Activated CD4-positive, alpha-beta T cell treated with anti-CD3 and anti-CD28 coated beads, Interleukin-2, amount 10 ng/mL, durations not matched to agents 7 days and 5 days (primary cell): ENCODE measurements at regions not wholly inside any gene's neighbourhood (a gene's known extent, or its start where the extent isn't known, plus 50 kb on each side); places are given as distances from the start of the nearest gene placed in this dataset.
"Not testable (repeated sequence)": the region's sequence is repeated elsewhere in the genome, so short reads cannot be mapped to it uniquely, and the experiment has no call there.

Experiments
- CTCF ChIA-PET: fragments of 350-600 bp; sonication (Branson Sonifier 250); formaldehyde crosslinking; loops from one replicate; lab custom pipeline; 2021; ENCODE audit warnings: antibody characterized with exemption; lab: Charles Lee
- POLR2A ChIA-PET: fragments of 350-600 bp; sonication (Branson Sonifier 250); formaldehyde crosslinking; loops from one replicate; lab custom pipeline; 2021; ENCODE audit warnings: antibody characterized with exemption; lab: Charles Lee
- DNase-seq: peaks from one replicate; pipeline ENCODE4 v3.0.0-alpha.2; 2020
- H3K27ac Mint-ChIP-seq: one replicate; pipeline ENCODE4 v1.8.0; 2021; ENCODE audit warnings: mild to moderate bottlenecking, moderate library complexity, mixed read lengths
- H3K27me3 Mint-ChIP-seq: one replicate; pipeline ENCODE4 v1.8.0; 2021; ENCODE audit warnings: mixed read lengths
- H3K36me3 Mint-ChIP-seq: one replicate; pipeline ENCODE4 v1.8.0; 2021; ENCODE audit warnings: low read depth, mixed read lengths
- H3K4me1 Mint-ChIP-seq: one replicate; pipeline ENCODE4 v1.8.0; 2021; ENCODE audit warnings: mixed read lengths
- H3K4me3 Mint-ChIP-seq: one replicate; pipeline ENCODE4 v1.8.0; 2021; ENCODE audit warnings: mild to moderate bottlenecking, moderate library complexity, mixed read lengths
- H3K9me3 Mint-ChIP-seq: one replicate; pipeline ENCODE4 v1.8.0; 2021; ENCODE audit warnings: mixed read lengths

DNA sequence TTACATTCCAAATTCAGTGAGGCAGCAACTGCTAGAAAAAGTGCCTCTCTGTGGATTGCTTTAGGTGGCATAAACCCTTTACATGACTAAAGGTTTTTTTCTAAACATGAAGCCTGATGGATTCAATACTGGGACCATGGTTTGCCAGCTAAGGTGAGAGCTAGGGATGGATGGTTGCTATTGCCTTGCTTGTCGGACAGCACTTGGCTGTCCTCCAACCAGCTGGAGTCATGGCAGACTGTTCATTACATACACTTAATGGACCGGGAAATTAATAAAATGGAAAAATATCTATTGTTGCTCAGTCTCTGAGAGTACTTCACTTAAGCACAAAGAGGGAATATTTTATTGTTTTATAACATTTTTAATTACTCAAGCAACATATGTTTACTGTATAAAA, 116.9 kb upstream of the TRPC7 start:
- ChIA-PET POLR2A (no interaction called here), CTCF (no interaction called here)
- Mint-ChIP-seq H3K4me1 (no peaks in the 10 kb centered on the region), H3K27me3 (no peaks in the 10 kb centered on the region), H3K4me3 (no peak overlapping the region), H3K9me3 (no peaks in the 10 kb centered on the region), H3K36me3 (no peaks in the 10 kb centered on the region), H3K27ac (no peak overlapping the region)
- DNase-seq, result no peak

DNA sequence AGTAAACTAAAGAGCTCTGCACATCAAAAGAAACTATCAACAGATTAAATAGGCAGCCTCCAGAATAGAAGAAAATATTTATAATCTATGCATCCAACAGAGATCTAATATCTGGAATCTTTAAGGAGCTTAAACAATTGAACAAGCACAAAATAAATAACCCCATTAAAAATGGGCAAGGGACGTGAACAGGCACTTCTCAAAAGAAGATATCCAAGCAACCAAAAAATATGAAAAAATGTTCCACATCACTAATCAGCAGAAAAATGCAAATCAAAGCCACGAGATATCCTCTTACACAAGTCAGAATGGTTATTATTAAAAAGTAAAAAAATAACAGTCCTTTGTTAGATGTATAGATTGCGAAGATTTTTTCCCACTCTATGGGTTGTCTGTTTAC, 109.1 kb upstream of the TRPC7 start:
- ChIA-PET CTCF (no interaction called here), POLR2A (no interaction called here)
- no peak overlapping the region for H3K27ac Mint-ChIP-seq
- no peaks in the 10 kb centered on the region for H3K4me1 Mint-ChIP-seq
- H3K27me3 Mint-ChIP-seq, result no peaks in the 10 kb centered on the region
- H3K9me3 Mint-ChIP-seq, result no peaks in the 10 kb centered on the region
- H3K4me3 Mint-ChIP-seq, result no peak overlapping the region
- DNase-seq, result no peak
- no peaks in the 10 kb centered on the region for H3K36me3 Mint-ChIP-seq

DNA sequence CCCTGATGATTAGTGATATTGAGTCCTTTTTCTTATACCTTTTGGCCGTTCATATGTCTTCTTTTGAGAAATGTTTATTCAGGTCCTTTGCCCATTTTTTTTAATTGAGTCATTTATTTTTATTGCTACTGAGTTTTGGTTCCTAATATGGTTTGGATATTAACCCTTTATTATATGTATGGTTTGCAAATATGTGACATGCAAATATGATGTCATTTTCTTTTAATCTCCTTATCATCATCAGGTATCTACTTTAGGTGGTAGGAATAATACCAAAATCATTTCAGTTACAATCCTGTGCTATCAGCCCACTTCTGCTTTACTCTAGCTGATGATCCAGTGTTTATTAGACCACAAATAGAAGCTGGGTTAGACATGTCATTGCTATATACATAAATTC, 102.3 kb upstream of the TRPC7 start:
- Mint-ChIP-seq H3K27ac (no peak overlapping the region), H3K4me3 (no peak overlapping the region), H3K4me1 (no peaks in the 10 kb centered on the region), H3K9me3 (peaks cover under 1% of the 10 kb centered on the region), H3K27me3 (no peaks in the 10 kb centered on the region), H3K36me3 (no peaks in the 10 kb centered on the region)
- ChIA-PET CTCF (no interaction called here), POLR2A (no interaction called here)
- no peak for DNase-seq

DNA sequence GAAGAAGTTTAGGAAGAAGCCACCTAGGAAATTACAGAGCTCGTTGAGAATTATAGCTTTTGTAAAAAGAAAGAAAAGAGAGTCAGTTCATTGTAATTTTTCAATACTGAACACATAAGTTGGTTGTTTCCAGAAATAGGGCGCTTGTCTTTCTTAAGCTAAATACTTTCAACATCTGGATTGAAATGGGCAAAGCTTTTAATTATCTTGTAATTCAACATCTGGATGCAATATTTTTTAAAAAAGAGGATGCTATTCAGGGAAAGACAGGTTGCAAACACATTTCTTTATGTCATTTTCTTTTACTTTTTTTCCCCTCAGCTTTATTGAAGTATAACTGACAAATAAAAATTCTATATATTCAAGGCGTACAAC, 100.7 kb upstream of the TRPC7 start:
- Mint-ChIP-seq H3K27me3 (no peaks in the 10 kb centered on the region), H3K36me3 (no peaks in the 10 kb centered on the region), H3K4me1 (no peaks in the 10 kb centered on the region), H3K9me3 (peaks cover 4% of the 10 kb centered on the region), H3K4me3 (no peak overlapping the region), H3K27ac (no peak overlapping the region)
- CTCF ChIA-PET, result no interaction called here
- DNase-seq, result no peak
- POLR2A ChIA-PET, result no interaction called here

DNA sequence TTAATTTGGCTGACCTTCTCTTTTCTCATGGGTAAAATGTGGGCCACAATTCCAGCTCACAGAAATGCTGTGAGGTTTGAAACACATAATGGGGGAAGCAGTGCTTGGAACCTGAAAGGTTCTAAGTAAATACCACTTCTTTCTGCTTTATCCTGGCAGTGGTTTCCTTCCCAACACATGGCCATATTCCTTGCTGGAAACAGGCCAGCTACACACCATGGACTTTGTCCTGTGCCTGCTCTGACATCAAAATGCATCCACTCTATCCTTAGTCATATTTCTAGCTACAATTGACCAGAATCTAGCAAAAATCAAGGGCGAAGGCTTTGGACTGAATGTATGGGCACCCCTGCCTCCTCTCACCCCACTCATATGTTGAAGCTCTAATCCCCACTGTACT, 93.1 kb upstream of the TRPC7 start:
- Mint-ChIP-seq H3K4me3 (no peak overlapping the region), H3K36me3 (no peaks in the 10 kb centered on the region), H3K27ac (no peak overlapping the region), H3K9me3 (peaks cover 4% of the 10 kb centered on the region), H3K27me3 (no peaks in the 10 kb centered on the region), H3K4me1 (no peaks in the 10 kb centered on the region)
- ChIA-PET POLR2A (no interaction called here), CTCF (no interaction called here)
- no peak for DNase-seq

DNA sequence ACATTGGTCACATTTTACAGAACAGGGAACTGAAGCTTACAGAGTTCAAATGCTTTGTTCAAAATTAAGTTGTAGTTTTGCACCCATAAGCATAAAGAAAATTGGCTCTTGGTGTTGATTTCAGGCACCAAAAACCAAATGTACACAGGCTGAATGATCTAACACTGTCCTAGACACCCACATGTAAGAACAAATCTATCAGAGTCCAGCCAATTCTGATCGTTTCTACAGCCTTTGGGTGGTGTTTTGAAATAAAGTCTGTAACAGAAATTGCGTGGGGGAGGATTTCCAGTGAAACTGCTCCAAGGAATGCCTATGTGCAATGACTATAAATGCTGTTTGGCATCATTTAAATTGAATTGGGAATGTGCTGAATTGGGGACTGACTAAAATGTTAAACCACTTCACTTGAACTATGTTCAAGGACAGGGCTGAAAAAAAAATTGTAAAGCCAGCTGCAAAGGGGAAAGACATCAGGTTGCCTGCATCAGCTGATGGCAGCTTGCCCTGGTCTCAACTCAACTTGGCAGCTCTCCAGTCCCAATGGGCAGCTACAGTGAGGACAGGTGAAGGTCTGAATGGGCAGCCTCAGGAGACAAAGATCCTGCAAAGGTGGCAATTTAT, 92.2 kb upstream of the TRPC7 start:
- Mint-ChIP-seq H3K27me3 (no peaks in the 10 kb centered on the region), H3K27ac (no peak overlapping the region), H3K4me1 (no peaks in the 10 kb centered on the region), H3K36me3 (no peaks in the 10 kb centered on the region), H3K4me3 (no peak overlapping the region), H3K9me3 (peaks cover 4% of the 10 kb centered on the region)
- DNase-seq, result no peak
- POLR2A ChIA-PET, result no interaction called here
- CTCF ChIA-PET, result no interaction called here

DNA sequence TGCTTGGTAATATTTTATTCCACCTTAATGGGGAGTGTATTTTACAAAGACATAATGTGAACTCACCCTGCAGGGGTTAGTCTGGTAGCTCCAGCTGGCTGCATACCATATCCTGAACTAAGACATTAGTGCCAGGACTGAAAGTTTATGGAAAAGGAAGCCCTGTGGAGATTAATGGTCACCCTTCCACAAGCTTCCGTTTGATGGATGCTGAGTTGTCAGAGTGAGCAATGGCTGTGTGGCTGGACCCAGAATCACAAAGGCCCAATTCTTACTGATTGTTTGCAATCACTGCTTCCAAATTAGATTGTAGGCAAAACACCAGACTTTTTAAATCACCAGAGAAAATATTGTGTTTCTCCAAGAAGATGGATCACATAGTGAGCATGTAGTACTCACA, 90.1 kb upstream of the TRPC7 start:
- Mint-ChIP-seq H3K36me3 (no peaks in the 10 kb centered on the region), H3K9me3 (peaks cover 3% of the 10 kb centered on the region)

DNA sequence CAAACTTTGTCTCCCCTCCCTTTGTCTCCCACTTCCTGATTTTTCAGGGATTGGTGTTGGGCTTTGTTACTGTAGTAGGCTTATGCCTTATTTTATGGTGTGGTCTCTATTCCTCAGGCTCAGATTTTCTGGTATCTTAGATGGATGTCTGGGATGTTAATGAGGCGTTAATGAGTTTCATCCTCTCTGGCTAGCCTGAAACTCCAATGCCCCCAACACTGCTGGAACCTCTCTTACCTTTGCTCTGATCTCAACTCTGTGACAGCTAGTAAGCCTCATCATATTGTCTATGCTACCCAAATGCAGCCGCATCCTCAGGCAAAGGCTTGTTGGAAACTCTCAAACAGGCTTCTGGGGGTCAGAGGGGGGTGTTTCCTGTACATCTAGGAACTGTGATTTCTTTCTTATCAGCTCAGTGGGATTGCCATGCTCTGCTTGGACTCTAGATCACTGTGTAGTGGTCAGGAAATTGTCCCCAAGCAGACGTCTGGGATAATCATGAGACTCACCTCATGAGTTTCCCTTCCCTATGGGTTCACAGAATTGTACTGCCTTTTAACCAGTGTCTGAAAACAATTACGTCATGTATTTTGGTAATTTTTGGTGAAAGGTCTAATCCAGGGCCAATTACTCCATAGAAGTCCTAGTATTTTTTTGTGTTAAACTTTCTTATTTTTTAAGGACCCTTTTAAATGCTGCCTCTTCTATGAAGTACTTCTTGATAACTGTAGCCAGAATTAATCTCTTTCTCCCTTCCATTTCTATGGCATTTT, 88.8 kb upstream of the TRPC7 start:
- no peak for DNase-seq
- ChIA-PET POLR2A (no interaction called here), CTCF (interaction anchor here (1.6 kb wide), 1 partner anchor 33 kb away, joined by 3 read pairs; no protein-coding TSS in a partner anchor)
- H3K9me3 Mint-ChIP-seq, result peaks cover 6% of the 10 kb centered on the region
- H3K36me3 Mint-ChIP-seq, result no peaks in the 10 kb centered on the region
- no peaks in the 10 kb centered on the region for H3K27me3 Mint-ChIP-seq
- H3K4me1 Mint-ChIP-seq, result peaks cover 2% of the 10 kb centered on the region
- H3K4me3 Mint-ChIP-seq, result no peak overlapping the region
- H3K27ac Mint-ChIP-seq, result no peak overlapping the region

More for the DNA sequence above, 90.1 kb upstream of the TRPC7 start:
- H3K4me3 Mint-ChIP-seq, result no peak overlapping the region
- CTCF ChIA-PET, result no interaction called here
- DNase-seq, result no peak
- no peak overlapping the region for H3K27ac Mint-ChIP-seq
- POLR2A ChIA-PET, result no interaction called here
- no peaks in the 10 kb centered on the region for H3K27me3 Mint-ChIP-seq
- no peaks in the 10 kb centered on the region for H3K4me1 Mint-ChIP-seq

DNA sequence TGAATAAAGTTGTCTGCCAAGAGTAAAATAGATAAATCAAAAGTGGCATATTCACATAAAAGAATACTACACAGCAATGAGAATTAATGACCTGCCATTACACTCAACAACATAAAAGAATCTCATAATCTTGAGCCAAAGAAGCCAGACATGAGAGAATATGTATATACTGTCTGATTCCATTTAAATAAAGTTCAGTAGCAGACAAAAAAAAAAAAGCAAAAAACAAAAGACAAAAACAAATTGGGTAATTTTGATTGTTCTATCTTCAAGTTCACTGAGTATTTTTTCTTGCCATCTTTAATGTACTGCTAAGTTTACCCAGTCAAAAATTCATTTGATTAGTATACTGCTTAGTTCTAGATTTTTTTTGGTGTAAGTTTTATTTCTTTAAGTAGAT, 87.9 kb upstream of the TRPC7 start:
- no peak overlapping the region for H3K4me3 Mint-ChIP-seq
- DNase-seq, result no peak
- H3K27me3 Mint-ChIP-seq, result no peaks in the 10 kb centered on the region
- ChIA-PET POLR2A (no interaction called here), CTCF (interaction anchor here (1.6 kb wide), 1 partner anchor 32 kb away, joined by 3 read pairs; no protein-coding TSS in a partner anchor)
- H3K9me3 Mint-ChIP-seq, result peaks cover 10% of the 10 kb centered on the region
- no peaks in the 10 kb centered on the region for H3K36me3 Mint-ChIP-seq
- H3K27ac Mint-ChIP-seq, result no peak overlapping the region
- peaks cover 9% of the 10 kb centered on the region for H3K4me1 Mint-ChIP-seq

DNA sequence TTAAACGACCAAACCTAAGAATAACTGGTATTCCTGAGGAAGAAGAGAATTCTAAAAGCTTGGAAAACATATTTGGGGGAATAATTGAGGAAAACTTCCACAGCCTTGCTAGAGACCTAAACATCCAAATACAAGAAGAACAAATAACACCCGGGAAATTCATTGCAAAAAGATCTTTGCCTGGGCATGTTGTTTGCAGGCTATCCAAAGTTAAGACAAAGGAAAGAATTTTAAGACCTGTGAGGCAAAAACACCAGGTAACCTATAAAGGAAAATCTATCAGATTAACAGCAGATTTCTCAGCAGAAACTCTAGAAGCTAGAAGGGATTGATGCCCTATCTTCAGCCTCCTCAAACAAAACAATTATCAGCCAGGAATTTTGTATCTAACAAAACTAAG, 82.2 kb upstream of the TRPC7 start:
- H3K4me1 Mint-ChIP-seq, H3K27me3 Mint-ChIP-seq, H3K4me3 Mint-ChIP-seq, H3K36me3 Mint-ChIP-seq, CTCF ChIA-PET, POLR2A ChIA-PET, DNase-seq, H3K27ac Mint-ChIP-seq: not testable (repeated sequence)
- H3K9me3 Mint-ChIP-seq, result peaks cover 16% of the 10 kb centered on the region

DNA sequence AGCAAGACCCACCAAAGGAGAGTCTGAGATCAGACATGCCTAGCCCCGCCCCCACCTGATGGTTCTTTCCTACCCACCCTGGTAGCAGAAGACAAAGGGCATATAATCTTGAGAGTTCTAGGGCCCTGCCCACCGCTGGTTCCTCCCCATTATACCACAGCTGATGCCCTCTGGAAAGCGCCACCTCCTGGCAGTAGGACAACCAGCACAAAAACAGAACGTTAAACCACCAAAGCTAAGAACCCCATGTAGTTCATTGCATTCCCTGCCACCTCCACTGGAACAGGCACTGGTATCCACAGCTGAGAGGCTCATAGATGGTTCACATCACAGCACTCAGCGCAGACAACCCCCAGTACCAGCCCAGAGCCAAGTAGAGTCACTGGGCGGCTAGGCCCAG, 81.2 kb upstream of the TRPC7 start:
- H3K4me3 Mint-ChIP-seq, result no peak overlapping the region
- CTCF ChIA-PET, result no interaction called here
- H3K4me1 Mint-ChIP-seq, result peaks cover 9% of the 10 kb centered on the region

DNA sequence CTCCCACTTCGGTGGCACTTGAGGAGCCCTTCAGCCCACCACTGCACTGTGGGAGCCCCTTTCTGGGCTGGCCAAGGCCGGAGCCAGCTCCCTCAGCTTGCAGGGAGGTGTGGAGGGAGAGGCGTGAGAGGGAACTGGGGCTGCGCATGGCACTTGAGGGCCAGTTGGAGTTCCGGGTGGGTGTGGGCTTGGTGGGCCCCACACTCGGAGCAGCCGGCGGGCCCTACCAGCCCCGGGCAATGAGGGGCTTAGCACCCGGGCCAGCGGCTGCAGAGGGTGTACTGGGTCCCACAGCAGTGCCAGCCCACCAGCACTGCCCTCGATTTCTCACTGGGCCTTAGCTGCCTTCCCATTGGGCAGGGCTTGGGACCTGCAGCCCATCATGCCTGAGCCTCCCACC, 78.8 kb upstream of the TRPC7 start:
- H3K27me3 Mint-ChIP-seq, CTCF ChIA-PET, H3K4me1 Mint-ChIP-seq, H3K36me3 Mint-ChIP-seq, H3K27ac Mint-ChIP-seq, DNase-seq, H3K9me3 Mint-ChIP-seq, H3K4me3 Mint-ChIP-seq, POLR2A ChIA-PET: not testable (repeated sequence)

More for the DNA sequence above, 81.2 kb upstream of the TRPC7 start:
- DNase-seq, result no peak
- Mint-ChIP-seq H3K9me3 (peaks cover 13% of the 10 kb centered on the region), H3K27ac (no peak overlapping the region), H3K27me3 (no peaks in the 10 kb centered on the region), H3K36me3 (no peaks in the 10 kb centered on the region)
- POLR2A ChIA-PET, result no interaction called here

DNA sequence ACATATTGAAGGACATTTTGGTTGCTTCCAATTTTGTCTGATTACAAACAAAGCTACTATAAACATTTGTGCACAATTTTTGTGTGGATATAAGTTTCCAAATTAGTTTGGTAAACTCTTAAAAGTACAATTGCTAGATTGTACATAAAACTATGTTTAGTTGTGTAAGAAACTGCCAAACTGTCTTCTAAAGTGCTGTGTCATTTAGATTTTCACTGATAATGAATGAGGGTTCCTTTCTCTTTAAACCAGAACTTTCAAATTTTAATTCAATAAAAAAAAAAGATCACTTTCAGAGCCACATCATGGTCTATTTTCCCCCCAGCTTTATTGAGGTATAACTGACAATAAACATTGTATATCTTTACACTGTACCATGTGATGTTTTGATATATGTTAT, 74.0 kb upstream of the TRPC7 start:
- no peaks in the 10 kb centered on the region for H3K36me3 Mint-ChIP-seq
- H3K4me1 Mint-ChIP-seq, result no peaks in the 10 kb centered on the region
- H3K4me3 Mint-ChIP-seq, result no peak overlapping the region
- peaks cover 2% of the 10 kb centered on the region for H3K9me3 Mint-ChIP-seq
- ChIA-PET CTCF (no interaction called here), POLR2A (no interaction called here)
- no peak for DNase-seq
- H3K27ac Mint-ChIP-seq, result no peak overlapping the region
- H3K27me3 Mint-ChIP-seq, result no peaks in the 10 kb centered on the region
